A549 (cell line): ENCODE measurements at regions not wholly inside any gene's neighbourhood (a gene's known extent, or its start where the extent isn't known, plus 50 kb on each side); places are given as distances from the start of the nearest gene placed in this dataset.

Experiments used
- CTCF ChIP-seq: fragments of >200 bp; sonication (Bioruptor Twin); formaldehyde crosslinking; IDR thresholded peaks from 3 replicates; pipeline ENCODE4 v1.5.1; 2016
- JUNB ChIP-seq: fragments of >200 bp; sonication (Bioruptor Twin); formaldehyde crosslinking; IDR thresholded peaks from 2 replicates; pipeline ENCODE4 v1.6.1; 2016

- TF ChIP-seq CTCF (no peak), JUNB (no peak)
These were observed 1456.4 kb upstream of the ACO1 start for GRCh38 chr9:30928045-30928444.
